ENCODE measurements at regions not wholly inside any gene's neighbourhood (a gene's known extent, or its start where the extent isn't known, plus 50 kb on each side); places are given as distances from the start of the nearest gene placed in this dataset.

GRCh38 chr5:124238350-124238749, 508.1 kb downstream of the ZNF608 start:
- peaks cover 0 to 4% of the 10 kb centered on the region in 2 donors for H3K9me3 ChIP-seq (ENCODE audit: control insufficient read depth in 1 of 2, low read length in 2 of 2)
- no peaks in the 10 kb centered on the region for H3K4me1 ChIP-seq (ENCODE audit: control insufficient read depth in 1 of 2, insufficient read depth in 2 of 2, low read length in 2 of 2)
- H3K36me3 ChIP-seq (ENCODE audit: control insufficient read depth in 1 of 2, insufficient read depth in 2 of 2, low read length in 2 of 2) = no peaks in the 10 kb centered on the region
- no peak overlapping the region for H3K4me3 ChIP-seq (ENCODE audit: low read depth in 1 of 2, low read length in 2 of 2)
- H3K27me3 ChIP-seq (ENCODE audit: low read depth, low read length) = no peaks in the 10 kb centered on the region
- no peak overlapping the region for H3K27ac ChIP-seq (ENCODE audit: low read length)

- Histone ChIP-seq H3K36me3 (ENCODE audit: control insufficient read depth in 1 of 2, insufficient read depth in 2 of 2, low read length in 2 of 2) (no peaks in the 10 kb centered on the region), H3K9me3 (ENCODE audit: control insufficient read depth in 1 of 2, low read length in 2 of 2) (peaks cover 0 to 4% of the 10 kb centered on the region in 2 donors), H3K27me3 (ENCODE audit: low read depth, low read length) (no peaks in the 10 kb centered on the region), H3K4me3 (ENCODE audit: low read depth in 1 of 2, low read length in 2 of 2) (no peak overlapping the region), H3K27ac (ENCODE audit: low read length) (no peak overlapping the region), H3K4me1 (ENCODE audit: control insufficient read depth in 1 of 2, insufficient read depth in 2 of 2, low read length in 2 of 2) (no peaks in the 10 kb centered on the region)
Observed at GRCh38 chr5:124237206-124237695, 509.2 kb downstream of the ZNF608 start.

GRCh38 chr5:124236361-124237205, 509.9 kb downstream of the ZNF608 start:
- no peaks in the 10 kb centered on the region for H3K4me1 ChIP-seq (ENCODE audit: control insufficient read depth in 1 of 2, insufficient read depth in 2 of 2, low read length in 2 of 2)
- peaks cover 0 to 4% of the 10 kb centered on the region in 2 donors for H3K9me3 ChIP-seq (ENCODE audit: control insufficient read depth in 1 of 2, low read length in 2 of 2)
- H3K36me3 ChIP-seq (ENCODE audit: control insufficient read depth in 1 of 2, insufficient read depth in 2 of 2, low read length in 2 of 2) = no peaks in the 10 kb centered on the region
- H3K27me3 ChIP-seq (ENCODE audit: low read depth, low read length) = no peaks in the 10 kb centered on the region
- H3K27ac ChIP-seq (ENCODE audit: low read length) = no peak overlapping the region
- no peak overlapping the region for H3K4me3 ChIP-seq (ENCODE audit: low read depth in 1 of 2, low read length in 2 of 2)

- Histone ChIP-seq H3K27me3 (ENCODE audit: low read depth, low read length) (no peaks in the 10 kb centered on the region), H3K27ac (ENCODE audit: low read length) (no peak overlapping the region), H3K9me3 (ENCODE audit: control insufficient read depth in 1 of 2, low read length in 2 of 2) (peaks cover 0 to 4% of the 10 kb centered on the region in 2 donors), H3K4me3 (ENCODE audit: low read depth in 1 of 2, low read length in 2 of 2) (no peak overlapping the region), H3K4me1 (ENCODE audit: control insufficient read depth in 1 of 2, insufficient read depth in 2 of 2, low read length in 2 of 2) (no peaks in the 10 kb centered on the region), H3K36me3 (ENCODE audit: control insufficient read depth in 1 of 2, insufficient read depth in 2 of 2, low read length in 2 of 2) (no peaks in the 10 kb centered on the region)
Observed at GRCh38 chr5:124235576-124235975, 510.9 kb downstream of the ZNF608 start.

GRCh38 chr5:124234770-124235562, 511.5 kb downstream of the ZNF608 start:
- Histone ChIP-seq H3K4me1 (ENCODE audit: control insufficient read depth in 1 of 2, insufficient read depth in 2 of 2, low read length in 2 of 2) (no peaks in the 10 kb centered on the region), H3K27me3 (ENCODE audit: low read depth, low read length) (no peaks in the 10 kb centered on the region), H3K27ac (ENCODE audit: low read length) (no peak overlapping the region), H3K9me3 (ENCODE audit: control insufficient read depth in 1 of 2, low read length in 2 of 2) (peaks cover 0 to 4% of the 10 kb centered on the region in 2 donors), H3K4me3 (ENCODE audit: low read depth in 1 of 2, low read length in 2 of 2) (no peak overlapping the region), H3K36me3 (ENCODE audit: control insufficient read depth in 1 of 2, insufficient read depth in 2 of 2, low read length in 2 of 2) (no peaks in the 10 kb centered on the region)

GRCh38 chr5:124234022-124234769, 512.2 kb downstream of the ZNF608 start:
- H3K4me1 ChIP-seq (ENCODE audit: control insufficient read depth in 1 of 2, insufficient read depth in 2 of 2, low read length in 2 of 2) = no peaks in the 10 kb centered on the region
- H3K4me3 ChIP-seq (ENCODE audit: low read depth in 1 of 2, low read length in 2 of 2) = no peak overlapping the region
- H3K27ac ChIP-seq (ENCODE audit: low read length) = no peak overlapping the region
- no peaks in the 10 kb centered on the region for H3K27me3 ChIP-seq (ENCODE audit: low read depth, low read length)
- H3K9me3 ChIP-seq (ENCODE audit: control insufficient read depth in 1 of 2, low read length in 2 of 2) = no peaks in the 10 kb centered on the region
- no peaks in the 10 kb centered on the region for H3K36me3 ChIP-seq (ENCODE audit: control insufficient read depth in 1 of 2, insufficient read depth in 2 of 2, low read length in 2 of 2)

- Histone ChIP-seq H3K36me3 (ENCODE audit: control insufficient read depth in 1 of 2, insufficient read depth in 2 of 2, low read length in 2 of 2) (no peaks in the 10 kb centered on the region), H3K4me1 (ENCODE audit: control insufficient read depth in 1 of 2, insufficient read depth in 2 of 2, low read length in 2 of 2) (no peaks in the 10 kb centered on the region), H3K27ac (ENCODE audit: low read length) (no peak overlapping the region), H3K9me3 (ENCODE audit: control insufficient read depth in 1 of 2, low read length in 2 of 2) (no peaks in the 10 kb centered on the region), H3K4me3 (ENCODE audit: low read depth in 1 of 2, low read length in 2 of 2) (no peak overlapping the region), H3K27me3 (ENCODE audit: low read depth, low read length) (no peaks in the 10 kb centered on the region)
Observed at GRCh38 chr5:124232515-124232914, 513.9 kb downstream of the ZNF608 start.

GRCh38 chr5:124231802-124232201, 514.6 kb downstream of the ZNF608 start:
- Histone ChIP-seq H3K27me3 (ENCODE audit: low read depth, low read length) (no peaks in the 10 kb centered on the region), H3K27ac (ENCODE audit: low read length) (no peak overlapping the region), H3K36me3 (ENCODE audit: control insufficient read depth in 1 of 2, insufficient read depth in 2 of 2, low read length in 2 of 2) (no peaks in the 10 kb centered on the region), H3K4me3 (ENCODE audit: low read depth in 1 of 2, low read length in 2 of 2) (no peak overlapping the region), H3K4me1 (ENCODE audit: control insufficient read depth in 1 of 2, insufficient read depth in 2 of 2, low read length in 2 of 2) (no peaks in the 10 kb centered on the region), H3K9me3 (ENCODE audit: control insufficient read depth in 1 of 2, low read length in 2 of 2) (no peaks in the 10 kb centered on the region)

GRCh38 chr5:124231230-124231629, 515.2 kb downstream of the ZNF608 start:
- H3K9me3 ChIP-seq (ENCODE audit: control insufficient read depth in 1 of 2, low read length in 2 of 2) = no peaks in the 10 kb centered on the region
- H3K4me1 ChIP-seq (ENCODE audit: control insufficient read depth in 1 of 2, insufficient read depth in 2 of 2, low read length in 2 of 2) = no peaks in the 10 kb centered on the region
- H3K36me3 ChIP-seq (ENCODE audit: control insufficient read depth in 1 of 2, insufficient read depth in 2 of 2, low read length in 2 of 2) = no peaks in the 10 kb centered on the region
- H3K27ac ChIP-seq (ENCODE audit: low read length) = no peak overlapping the region
- no peak overlapping the region for H3K4me3 ChIP-seq (ENCODE audit: low read depth in 1 of 2, low read length in 2 of 2)
- H3K27me3 ChIP-seq (ENCODE audit: low read depth, low read length) = no peaks in the 10 kb centered on the region

- no peaks in the 10 kb centered on the region for H3K27me3 ChIP-seq (ENCODE audit: low read depth, low read length)
- H3K27ac ChIP-seq (ENCODE audit: low read length) = no peak overlapping the region
- no peaks in the 10 kb centered on the region for H3K9me3 ChIP-seq (ENCODE audit: control insufficient read depth in 1 of 2, low read length in 2 of 2)
- H3K4me1 ChIP-seq (ENCODE audit: control insufficient read depth in 1 of 2, insufficient read depth in 2 of 2, low read length in 2 of 2) = no peaks in the 10 kb centered on the region
- no peak overlapping the region for H3K4me3 ChIP-seq (ENCODE audit: low read depth in 1 of 2, low read length in 2 of 2)
- no peaks in the 10 kb centered on the region for H3K36me3 ChIP-seq (ENCODE audit: control insufficient read depth in 1 of 2, insufficient read depth in 2 of 2, low read length in 2 of 2)
Observed at GRCh38 chr5:124230456-124230855, 516.0 kb downstream of the ZNF608 start.

- H3K4me3 ChIP-seq (ENCODE audit: low read depth in 1 of 2, low read length in 2 of 2) = no peak overlapping the region
- H3K4me1 ChIP-seq (ENCODE audit: control insufficient read depth in 1 of 2, insufficient read depth in 2 of 2, low read length in 2 of 2) = no peaks in the 10 kb centered on the region
- no peak overlapping the region for H3K27ac ChIP-seq (ENCODE audit: low read length)
- no peaks in the 10 kb centered on the region for H3K36me3 ChIP-seq (ENCODE audit: control insufficient read depth in 1 of 2, insufficient read depth in 2 of 2, low read length in 2 of 2)
- H3K27me3 ChIP-seq (ENCODE audit: low read depth, low read length) = no peaks in the 10 kb centered on the region
- no peaks in the 10 kb centered on the region for H3K9me3 ChIP-seq (ENCODE audit: control insufficient read depth in 1 of 2, low read length in 2 of 2)
Observed at GRCh38 chr5:124229352-124229751, 517.1 kb downstream of the ZNF608 start.
